MCF 10A (cell line): ENCODE measurements at regions not wholly inside any gene's neighbourhood (a gene's known extent, or its start where the extent isn't known, plus 50 kb on each side); places are given as distances from the start of the nearest gene placed in this dataset.

Experiments
- BruUV-seq: library from RNA; stranded (reverse); fragments of 400-500 nt; replicated peaks from 2 replicates; lab custom pipeline; 2021; lab: Mats Ljungman, UMichigan
- CTCF ChIA-PET: fragments of 300-600 bp; sonication (Branson Sonifier 250); formaldehyde crosslinking; extraction: SDS; loops from one replicate; lab custom pipeline; 2021; ENCODE audit warnings: antibody characterized with exemption, inconsistent platforms; lab: Yijun Ruan, JAX
- POLR2A ChIA-PET: fragments of 300-600, 350-650 bp; sonication (Branson Sonifier 250); formaldehyde crosslinking; extraction: SDS; loops from one replicate; lab custom pipeline; 2020; ENCODE audit warnings: antibody characterized with exemption, inconsistent platforms; lab: Yijun Ruan, JAX
- DNase-seq: peaks from one replicate; pipeline ENCODE4 v3.0.0-alpha.2; 2018; ENCODE audit not compliant: unreplicated experiment
- H3K27ac Mint-ChIP-seq: one replicate; pipeline ENCODE4 v1.8.0; 2022; ENCODE audit warnings: mild to moderate bottlenecking, low read depth, mixed read lengths; ENCODE audit not compliant: unreplicated experiment
- H3K27me3 Mint-ChIP-seq: one replicate; pipeline ENCODE4 v1.8.0; 2022; ENCODE audit warnings: mixed read lengths; ENCODE audit not compliant: insufficient read depth, unreplicated experiment
- H3K36me3 Mint-ChIP-seq: one replicate; pipeline ENCODE4 v1.8.0; 2022; ENCODE audit warnings: mild to moderate bottlenecking, moderate library complexity, mixed read lengths; ENCODE audit not compliant: insufficient read depth, unreplicated experiment
- H3K4me1 Mint-ChIP-seq: one replicate; pipeline ENCODE4 v1.8.0; 2022; ENCODE audit warnings: mixed read lengths; ENCODE audit not compliant: insufficient read depth, unreplicated experiment
- H3K4me3 Mint-ChIP-seq: one replicate; pipeline ENCODE4 v1.8.0; 2022; ENCODE audit warnings: mild to moderate bottlenecking, moderate library complexity, mixed read lengths; ENCODE audit not compliant: unreplicated experiment
- H3K9me3 Mint-ChIP-seq: one replicate; pipeline ENCODE4 v1.8.0; 2022; ENCODE audit warnings: mixed read lengths; ENCODE audit not compliant: unreplicated experiment
- CTCF ChIP-seq: fragments of 200-600 bp; IDR thresholded peaks from one replicate; pipeline ENCODE4 v1.8.0; 2022; ENCODE audit warnings: antibody characterized with exemption, mild to moderate bottlenecking; ENCODE audit not compliant: unreplicated experiment
- intact Hi-C: fragments of 100-400 bp; cut with micrococcal nuclease; formaldehyde crosslinking; loops from 2 replicates; pipeline ENCODE4 v1.14.1; 2022

GRCh38 chr5:100690036-100690560, 154.9 kb downstream of the FAM174A start:
- ChIA-PET CTCF (interaction anchor here (0.6 to 0.9 kb wide), 5 partner anchors 8 to 19 kb away, joined by 3 to 5 read pairs (median 4); no protein-coding TSS in a partner anchor), POLR2A (interaction anchor here (0.8 kb wide), 1 partner anchor 15 kb away, joined by 4 read pairs; no protein-coding TSS in a partner anchor)
- TF ChIP-seq CTCF: no peak
- BruUV-seq: no TSS peak
- Mint-ChIP-seq H3K36me3 (no peaks in the 10 kb centered on the region), H3K4me1 (peaks cover 7% of the 10 kb centered on the region), H3K4me3 (no peak overlapping the region), H3K27ac (no peak overlapping the region), H3K9me3 (no peaks in the 10 kb centered on the region), H3K27me3 (no peaks in the 10 kb centered on the region)
- DNase-seq: no peak
- intact Hi-C loops: no loop called here

GRCh38 chr5:100691085-100691484, 155.9 kb downstream of the FAM174A start:
- BruUV-seq: no TSS peak
- no peaks in the 10 kb centered on the region for H3K9me3 Mint-ChIP-seq
- H3K4me1 Mint-ChIP-seq: peaks cover 7% of the 10 kb centered on the region
- no peaks in the 10 kb centered on the region for H3K27me3 Mint-ChIP-seq
- DNase-seq: no peak
- no peak overlapping the region for H3K27ac Mint-ChIP-seq
- no peak for TF ChIP-seq CTCF
- intact Hi-C loops: no loop called here
- ChIA-PET CTCF (no interaction called here), POLR2A (no interaction called here)
- no peaks in the 10 kb centered on the region for H3K36me3 Mint-ChIP-seq
- H3K4me3 Mint-ChIP-seq: no peak overlapping the region

- intact Hi-C loops: no loop called here
- BruUV-seq: no TSS peak
- DNase-seq: no peak
- Mint-ChIP-seq H3K4me3 (no peak overlapping the region), H3K27ac (no peak overlapping the region), H3K36me3 (no peaks in the 10 kb centered on the region), H3K4me1 (peaks cover 7% of the 10 kb centered on the region), H3K9me3 (no peaks in the 10 kb centered on the region), H3K27me3 (no peaks in the 10 kb centered on the region)
- POLR2A ChIA-PET: no interaction called here
- TF ChIP-seq CTCF: no peak
- CTCF ChIA-PET: no interaction called here
Measured at GRCh38 chr5:100691548-100691947, 156.4 kb downstream of the FAM174A start.

- intact Hi-C loops: no loop called here
- Mint-ChIP-seq H3K9me3 (no peaks in the 10 kb centered on the region), H3K4me3 (no peak overlapping the region), H3K4me1 (peaks cover 7% of the 10 kb centered on the region), H3K27ac (no peak overlapping the region), H3K27me3 (no peaks in the 10 kb centered on the region), H3K36me3 (no peaks in the 10 kb centered on the region)
- DNase-seq: no peak
- ChIA-PET POLR2A (no interaction called here), CTCF (interaction anchor here (0.5 kb wide), 1 partner anchor 407 kb away, joined by 3 read pairs; no protein-coding TSS in a partner anchor)
- BruUV-seq: no TSS peak
- no peak for TF ChIP-seq CTCF
Measured at GRCh38 chr5:100693481-100693880, 158.3 kb downstream of the FAM174A start.
